IMR-90 (cell line): ENCODE measurements at regions not wholly inside any gene's neighbourhood (a gene's known extent, or its start where the extent isn't known, plus 50 kb on each side); places are given as distances from the start of the nearest gene placed in this dataset.

Experiments used
- ATAC-seq: fragments of 200-7000 bp; cut with Tn5 transposase; 2 replicates; pipeline ENCODE4 v1.9.1; 2020; ENCODE audit warnings: low read depth, mild to moderate bottlenecking, moderate library complexity
- BruUV-seq: library from RNA; stranded (reverse); fragments of 400-500 nt; replicated peaks from 2 replicates; lab custom pipeline; 2021; lab: Mats Ljungman, UMichigan
- CTCF ChIA-PET: fragments of 300-600 bp; formaldehyde crosslinking; extraction: SDS; loops from one replicate; lab custom pipeline; 2021; ENCODE audit warnings: antibody characterized with exemption; lab: Yijun Ruan, JAX
- POLR2A ChIA-PET: fragments of 300-600 bp; sonication (Branson Sonifier 250); formaldehyde crosslinking; loops from one replicate; lab custom pipeline; 2022; ENCODE audit warnings: antibody characterized with exemption; ENCODE audit not compliant: unreplicated experiment; lab: Charles Lee
- DNase-seq: peaks from one replicate; pipeline ENCODE4 v3.0.0; 2013
- H2AFZ ChIP-seq: replicated peaks from 2 replicates; pipeline ENCODE3; 2013; ENCODE audit warnings: low read length, mild to moderate bottlenecking; ENCODE audit not compliant: poor library complexity
- H2AK5ac ChIP-seq: 2 replicates; pipeline ENCODE4 v1.6.1; 2013; ENCODE audit warnings: low read depth, low read length, inconsistent platforms
- H2AK9ac ChIP-seq: replicated peaks from 2 replicates; pipeline ENCODE3; 2013; ENCODE audit warnings: mild to moderate bottlenecking, low read depth, low read length, moderate library complexity; ENCODE audit not compliant: poor library complexity
- H2BK120ac ChIP-seq: 2 replicates; pipeline ENCODE4 v1.6.1; 2013; ENCODE audit warnings: low read depth, low read length, inconsistent platforms
- H2BK15ac ChIP-seq: 3 replicates; pipeline ENCODE4 v1.6.1; 2013; ENCODE audit warnings: low read depth, low read length, inconsistent platforms
- H2BK20ac ChIP-seq: 2 replicates; pipeline ENCODE4 v1.6.1; 2013; ENCODE audit warnings: low read depth, mild to moderate bottlenecking, inconsistent platforms, low read length, moderate library complexity
- H2BK5ac ChIP-seq: 2 replicates; pipeline ENCODE4 v1.6.1; 2013; ENCODE audit warnings: mild to moderate bottlenecking, low read depth, low read length, inconsistent platforms; ENCODE audit not compliant: poor library complexity, severe bottlenecking
- H3K14ac ChIP-seq: replicated peaks from 2 replicates; pipeline ENCODE4 v1.6.1; 2013; ENCODE audit warnings: low read depth, low read length, inconsistent platforms
- H3K18ac ChIP-seq: 2 replicates; pipeline ENCODE4 v1.6.1; 2013; ENCODE audit warnings: low read depth, low read length, control low read depth
- H3K23ac ChIP-seq: 2 replicates; pipeline ENCODE4 v1.6.1; 2013; ENCODE audit warnings: low read depth, low read length, inconsistent platforms
- H3K27ac ChIP-seq: 2 replicates; pipeline ENCODE4 v1.5.1; 2013; ENCODE audit warnings: mild to moderate bottlenecking, control low read depth, low read length; ENCODE audit not compliant: insufficient read depth
- H3K27me3 ChIP-seq: 2 replicates; pipeline ENCODE4 v1.6.1; 2013; ENCODE audit warnings: low read length; ENCODE audit not compliant: control insufficient read depth, insufficient read depth
- H3K36me3 ChIP-seq: 2 replicates; pipeline ENCODE4 v1.6.1; 2013; ENCODE audit warnings: low read length, mixed read lengths; ENCODE audit not compliant: control insufficient read depth, insufficient read depth
- H3K4ac ChIP-seq: 2 replicates; pipeline ENCODE4 v1.6.1; 2013; ENCODE audit warnings: low read depth, low read length, inconsistent platforms
- H3K4me1 ChIP-seq: 2 replicates; pipeline ENCODE4 v1.6.1; 2013; ENCODE audit warnings: low read length, mixed read lengths; ENCODE audit not compliant: control insufficient read depth, insufficient read depth
- H3K4me2 ChIP-seq: 2 replicates; pipeline ENCODE4 v1.6.1; 2013; ENCODE audit warnings: low read depth, mild to moderate bottlenecking, control low read depth, low read length, moderate library complexity
- H3K4me3 ChIP-seq: 2 replicates; pipeline ENCODE4 v1.5.1; 2013; ENCODE audit warnings: low read depth, mild to moderate bottlenecking, control low read depth, low read length, moderate library complexity; ENCODE audit not compliant: insufficient read depth
- H3K56ac ChIP-seq: 2 replicates; pipeline ENCODE4 v1.6.1; 2013; ENCODE audit warnings: low read length, inconsistent platforms; ENCODE audit not compliant: insufficient read depth; ENCODE audit errors: extremely low read depth
- H3K79me1 ChIP-seq, 2 experiments: 2 replicates each; pipeline ENCODE4 v1.6.1; 2013; ENCODE audit warnings: low read length in 2 of 2, inconsistent platforms in 1 of 2, low read depth in 1 of 2
- H3K9ac ChIP-seq: 2 replicates; pipeline ENCODE4 v1.6.1; 2013; ENCODE audit warnings: low read depth, low read length, control low read depth
- H3K9me1 ChIP-seq: 2 replicates; pipeline ENCODE4 v1.6.1; 2013; ENCODE audit warnings: low read length, inconsistent platforms; ENCODE audit not compliant: insufficient read depth
- H3K9me3 ChIP-seq: 2 replicates; pipeline ENCODE4 v1.6.1; 2013; ENCODE audit warnings: low read length; ENCODE audit not compliant: control insufficient read depth, insufficient read depth
- H4K20me1 ChIP-seq: 2 replicates; pipeline ENCODE4 v1.6.1; 2013; ENCODE audit warnings: low read length, inconsistent platforms; ENCODE audit not compliant: insufficient read depth
- H4K5ac ChIP-seq: 2 replicates; pipeline ENCODE4 v1.6.1; 2013; ENCODE audit warnings: mild to moderate bottlenecking, low read depth, low read length, control low read depth
- H4K8ac ChIP-seq, 2 experiments: 2 replicates each; pipeline ENCODE4 v1.6.1; 2013; ENCODE audit warnings: low read depth in 2 of 2, low read length in 2 of 2, control low read depth in 1 of 2, inconsistent platforms in 1 of 2
- H4K91ac ChIP-seq: 2 replicates; pipeline ENCODE4 v1.6.1; 2013; ENCODE audit warnings: low read depth, low read length, inconsistent platforms; ENCODE audit not compliant: insufficient read depth
- ELK1 ChIP-seq: fragments of 150-350 bp; IDR thresholded peaks from 2 replicates; pipeline ENCODE4 v1.6.1; 2016; ENCODE audit warnings: low read depth, mild to moderate bottlenecking, low read length, moderate library complexity, borderline replicate concordance
- MAFK ChIP-seq: IDR thresholded peaks from 2 replicates; pipeline ENCODE4 v1.6.1; 2012; ENCODE audit warnings: low read depth, low read length, improper control_type of control experiment
- MAZ ChIP-seq: IDR thresholded peaks from 2 replicates; pipeline ENCODE4 v1.6.1; 2012; ENCODE audit warnings: low read depth, mild to moderate bottlenecking, low read length, improper control_type of control experiment, moderate library complexity, borderline replicate concordance
- WGBS, 2 experiments: methylation state at CpG; one replicate each; pipeline versions ENCODE4 v1.1.5 to v1.1.7; 2013; ENCODE audit warnings: missing lambda C conversion rate in 2 of 2; ENCODE audit not compliant: insufficient read length in 1 of 2; ENCODE audit errors: extremely low coverage in 2 of 2; 5-methylcytosine and 5-hydroxymethylcytosine counted together
- dilution Hi-C: fragments of 300-500 bp; cut with HindIII; formaldehyde crosslinking; loops from one replicate; pipeline ENCODE4 v1.14.3; 2018; ENCODE audit warnings: low sequenced_read_pairs; ENCODE audit not compliant: unreplicated experiment
- in situ Hi-C: fragments of 300-500 bp; cut with MboI; formaldehyde crosslinking; loops from 3 replicates; pipeline ENCODE4 v1.14.3; 2019; ENCODE audit warnings: low sequenced_read_pairs, inconsistent platforms, mixed read lengths
- intact Hi-C: fragments of 100-400 bp; cut with micrococcal nuclease; formaldehyde crosslinking; loops from 2 replicates; pipeline ENCODE4 v1.10.0; 2022
- TF ChIP-seq, protein P1 (sequence below): conservative IDR thresholded peaks from 2 replicates; pipeline ENCODE4 v1.5.1; 2012; ENCODE audit warnings: mild to moderate bottlenecking, low read depth, low read length, improper control_type of control experiment

- in situ Hi-C loops: no loop called here
- peak; percentile 17 for DNase-seq
These were observed 183.8 kb upstream of the NR2F2 start for GRCh38 chr15:96146726-96147125.

More at GRCh38 chr15:96146726-96147125, 183.8 kb upstream of the NR2F2 start:
- Histone ChIP-seq H3K9ac (no peak overlapping the region), H3K14ac (no peak overlapping the region), H4K5ac (no peak overlapping the region), H2AK9ac (no peak overlapping the region), H3K9me1 (no peaks in the 10 kb centered on the region), H3K36me3 (no peaks in the 10 kb centered on the region), H4K91ac (no peak overlapping the region), H2AK5ac (no peak overlapping the region), H3K23ac (no peak overlapping the region), H3K79me1 (no peaks in the 10 kb centered on the region), H3K56ac (no peak overlapping the region), H2BK20ac (no peak overlapping the region), H3K4ac (no peak overlapping the region), H2BK15ac (no peak overlapping the region), H2BK5ac (no peak overlapping the region), H3K18ac (no peak overlapping the region), H2AFZ (no peak overlapping the region), H3K4me3 (no peak overlapping the region), H3K9me3 (no peaks in the 10 kb centered on the region), H3K27ac (no peak overlapping the region), H3K27me3 (no peaks in the 10 kb centered on the region), H3K4me1 (no peaks in the 10 kb centered on the region), H2BK120ac (no peak overlapping the region), H4K8ac (no peak overlapping the region), H4K20me1 (no peaks in the 10 kb centered on the region), H3K4me2 (no peak overlapping the region)
- TF ChIP-seq MAZ: no peak
- TF ChIP-seq ELK1: no peak
- no peak for TF ChIP-seq MAFK
- TF ChIP-seq, protein P1, sequence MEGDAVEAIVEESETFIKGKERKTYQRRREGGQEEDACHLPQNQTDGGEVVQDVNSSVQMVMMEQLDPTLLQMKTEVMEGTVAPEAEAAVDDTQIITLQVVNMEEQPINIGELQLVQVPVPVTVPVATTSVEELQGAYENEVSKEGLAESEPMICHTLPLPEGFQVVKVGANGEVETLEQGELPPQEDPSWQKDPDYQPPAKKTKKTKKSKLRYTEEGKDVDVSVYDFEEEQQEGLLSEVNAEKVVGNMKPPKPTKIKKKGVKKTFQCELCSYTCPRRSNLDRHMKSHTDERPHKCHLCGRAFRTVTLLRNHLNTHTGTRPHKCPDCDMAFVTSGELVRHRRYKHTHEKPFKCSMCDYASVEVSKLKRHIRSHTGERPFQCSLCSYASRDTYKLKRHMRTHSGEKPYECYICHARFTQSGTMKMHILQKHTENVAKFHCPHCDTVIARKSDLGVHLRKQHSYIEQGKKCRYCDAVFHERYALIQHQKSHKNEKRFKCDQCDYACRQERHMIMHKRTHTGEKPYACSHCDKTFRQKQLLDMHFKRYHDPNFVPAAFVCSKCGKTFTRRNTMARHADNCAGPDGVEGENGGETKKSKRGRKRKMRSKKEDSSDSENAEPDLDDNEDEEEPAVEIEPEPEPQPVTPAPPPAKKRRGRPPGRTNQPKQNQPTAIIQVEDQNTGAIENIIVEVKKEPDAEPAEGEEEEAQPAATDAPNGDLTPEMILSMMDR: no peak
- intact Hi-C loops: no loop called here
- POLR2A ChIA-PET: interaction anchor here (0.6 kb wide), 1 partner anchor 637 kb away, joined by 3 read pairs; no protein-coding TSS in a partner anchor
- ATAC-seq: no peak
- BruUV-seq: no TSS peak
- CTCF ChIA-PET: no interaction called here
- dilution Hi-C loops: no loop called here
- 20% methylated on average over 1 of the region's 6 CpGs; no CpG with 5 or more reads in 1 of the 2 experiments for WGBS, 2 experiments
